HG03139 (cell line): ENCODE measurements at regions not wholly inside any gene's neighbourhood (a gene's known extent, or its start where the extent isn't known, plus 50 kb on each side); places are given as distances from the start of the nearest gene placed in this dataset.
"Not testable (repeated sequence)": the region's sequence is repeated elsewhere in the genome, so short reads cannot be mapped to it uniquely, and the experiment has no call there.

Experiments used
- ATAC-seq: cut with Tn5 transposase; IDR thresholded peaks from one replicate; pipeline ENCODE4 v1.9.1; 2021; ENCODE audit not compliant: unreplicated experiment

DNA sequence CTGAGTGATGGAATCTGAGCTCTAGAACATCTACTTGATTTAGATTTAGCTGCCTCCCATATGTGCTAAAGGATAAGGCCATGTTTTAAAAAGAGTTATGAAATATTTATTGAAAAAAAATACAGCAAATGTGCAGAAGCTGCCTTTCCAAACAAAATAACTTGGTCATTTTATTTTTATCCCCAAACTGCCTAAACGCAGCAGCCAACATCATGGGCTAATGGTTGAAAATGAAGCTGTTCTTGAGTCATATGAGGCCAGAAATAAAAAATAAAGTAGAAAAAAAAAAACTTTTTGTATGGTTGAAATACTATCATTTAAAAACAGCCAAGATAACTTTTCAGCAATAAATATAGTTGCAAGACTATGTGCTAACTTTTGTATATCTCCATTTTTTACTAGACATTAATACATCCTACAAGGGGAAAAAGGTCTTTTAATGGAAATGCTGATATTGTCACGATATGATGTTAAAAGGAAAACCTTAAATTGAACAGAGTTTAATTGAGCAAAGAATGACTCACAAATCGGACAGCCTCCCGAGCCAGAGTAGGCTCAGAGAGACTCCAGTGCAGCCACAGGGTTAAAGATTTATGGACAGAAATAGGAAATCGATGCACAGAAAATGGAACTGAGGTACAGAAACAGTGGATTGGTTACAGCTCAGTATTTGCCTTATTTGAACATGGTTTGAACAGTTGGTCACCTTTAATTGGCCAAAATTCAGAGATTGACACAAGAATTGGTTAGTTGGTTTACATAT lies 305.8 kb downstream of the MDFIC start:
- ATAC-seq: no peak

DNA sequence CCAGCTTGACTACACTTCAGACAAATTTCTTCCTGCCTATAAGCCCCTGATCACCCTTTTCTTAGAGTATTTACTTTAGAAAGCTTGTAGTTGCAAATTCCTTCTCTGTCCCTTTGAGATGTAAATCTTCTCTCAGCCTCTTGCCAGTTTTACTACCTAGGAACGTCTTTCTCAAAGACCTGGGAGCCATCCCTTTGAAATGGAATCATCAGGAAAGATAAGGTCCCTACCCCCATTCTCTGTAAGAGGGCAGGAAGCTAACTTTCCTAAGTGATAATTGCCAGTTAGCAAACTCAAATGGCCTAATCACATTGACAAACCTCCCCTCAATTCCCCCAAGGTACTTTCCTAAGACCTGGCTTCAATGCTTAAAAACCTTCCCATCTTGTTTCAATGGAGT lies 304.5 kb downstream of the MDFIC start:
- ATAC-seq: no peak

DNA sequence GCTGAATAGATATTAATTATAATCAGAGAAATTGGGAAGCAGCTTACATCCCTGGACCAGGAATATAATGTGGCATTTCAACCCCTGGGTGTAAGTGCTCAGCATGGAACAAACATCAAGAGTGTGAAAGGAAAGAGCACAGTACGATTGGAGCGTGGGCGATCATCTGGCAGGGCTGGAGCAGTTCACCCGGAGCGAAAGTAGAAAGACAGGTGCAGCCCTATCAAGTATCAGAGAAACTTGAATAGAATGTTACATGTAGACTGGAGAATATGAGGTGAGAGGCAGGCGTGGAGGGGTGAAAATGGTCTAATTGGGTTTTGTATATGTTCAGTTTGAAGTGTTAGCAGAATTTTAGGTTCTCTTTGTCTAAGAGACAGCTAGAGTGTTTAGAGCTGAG lies 303.0 kb downstream of the MDFIC start:
- no peak for ATAC-seq

DNA sequence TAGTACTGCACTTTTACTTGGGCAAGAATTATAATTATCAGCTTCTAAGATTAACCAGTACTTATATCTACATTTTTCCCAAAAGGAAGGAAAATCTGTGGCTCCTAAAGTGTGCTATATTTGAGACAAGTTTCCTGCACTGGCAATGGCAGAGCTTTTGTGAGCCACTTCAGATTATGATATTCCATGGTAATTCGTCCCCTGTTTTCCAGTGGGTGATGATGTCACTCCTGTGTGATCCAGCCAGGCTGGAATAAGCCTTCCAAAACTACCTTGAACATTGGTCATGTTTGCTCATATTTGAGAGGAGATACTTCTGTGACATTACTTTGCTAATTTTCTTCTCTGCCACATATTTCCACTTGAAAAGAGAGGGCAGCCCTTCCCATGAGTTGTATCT lies 302.1 kb downstream of the MDFIC start:
- ATAC-seq: no peak

DNA sequence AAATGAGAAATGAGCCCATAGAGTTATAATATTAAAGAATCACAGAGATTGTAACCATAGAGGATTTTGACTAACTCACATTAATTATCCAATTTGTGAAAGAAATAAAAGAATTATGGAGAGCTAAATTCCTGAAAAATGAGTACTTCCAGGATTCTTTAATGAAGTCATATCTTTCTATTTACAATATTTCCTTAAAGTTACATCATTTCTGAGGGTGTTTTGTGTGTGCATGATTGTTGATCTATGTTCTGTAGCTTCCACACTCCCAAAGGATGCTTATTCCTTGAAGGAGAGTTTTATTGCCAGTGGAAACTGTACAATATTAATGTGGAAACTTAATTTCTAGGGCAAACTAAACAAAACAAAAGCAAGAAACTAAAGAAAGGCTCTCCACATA lies 299.6 kb downstream of the MDFIC start:
- ATAC-seq: no peak

DNA sequence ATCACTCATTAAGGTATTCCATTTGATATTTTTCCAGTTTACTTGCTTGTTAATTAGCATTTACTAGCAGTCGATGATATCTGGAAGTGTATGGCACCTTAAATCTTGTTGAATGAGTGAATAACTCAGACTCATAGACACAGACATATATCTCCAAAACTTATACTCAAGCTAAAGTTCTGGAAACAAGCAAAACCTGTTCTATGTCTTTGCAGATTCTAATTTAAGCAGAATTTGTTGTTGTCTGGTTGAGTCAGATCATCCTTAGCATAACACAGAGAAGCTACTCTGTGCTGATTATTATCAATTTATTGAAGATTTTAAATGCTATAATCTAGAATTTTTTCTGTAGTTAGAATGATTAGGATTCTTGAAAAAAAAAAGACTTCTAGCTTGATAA lies 296.2 kb downstream of the MDFIC start:
- no peak for ATAC-seq

DNA sequence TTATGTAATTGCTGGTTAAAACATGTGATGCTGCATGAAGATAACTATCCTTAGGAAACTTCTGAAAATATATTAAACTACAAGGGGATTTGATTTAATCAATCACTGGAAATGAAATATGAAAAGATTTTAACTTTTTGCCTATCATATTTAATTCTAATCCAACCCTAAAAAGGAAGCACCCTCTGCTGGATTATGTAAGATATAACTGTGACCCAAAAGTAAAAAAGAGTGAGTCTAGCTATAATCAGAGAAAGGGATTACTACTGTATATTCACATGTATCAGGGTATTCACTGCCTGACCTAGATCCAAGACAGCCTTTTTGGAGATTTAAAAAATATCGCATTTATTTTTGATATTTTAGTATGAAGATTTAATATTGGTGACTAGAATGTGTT lies 295.5 kb downstream of the MDFIC start:
- ATAC-seq: no peak

DNA sequence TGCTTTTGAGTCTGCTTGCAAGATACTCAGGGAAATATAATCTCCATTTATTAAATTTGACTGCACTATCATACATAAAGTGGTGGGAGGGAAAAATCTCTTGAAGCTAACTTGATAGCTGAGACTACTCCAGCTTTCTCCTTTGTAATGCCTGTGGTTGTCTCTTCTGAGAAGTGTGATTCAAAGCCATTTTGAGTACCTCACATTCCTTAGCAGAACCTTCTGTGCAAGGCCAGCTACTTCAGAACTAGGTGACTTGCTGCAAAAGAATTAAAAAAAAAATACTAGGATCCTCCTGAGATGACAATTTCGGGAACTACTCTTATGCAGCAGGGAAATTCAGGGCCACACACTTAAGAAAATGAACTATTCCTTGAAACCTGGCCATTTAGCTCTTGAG lies 294.8 kb downstream of the MDFIC start:
- no peak for ATAC-seq

DNA sequence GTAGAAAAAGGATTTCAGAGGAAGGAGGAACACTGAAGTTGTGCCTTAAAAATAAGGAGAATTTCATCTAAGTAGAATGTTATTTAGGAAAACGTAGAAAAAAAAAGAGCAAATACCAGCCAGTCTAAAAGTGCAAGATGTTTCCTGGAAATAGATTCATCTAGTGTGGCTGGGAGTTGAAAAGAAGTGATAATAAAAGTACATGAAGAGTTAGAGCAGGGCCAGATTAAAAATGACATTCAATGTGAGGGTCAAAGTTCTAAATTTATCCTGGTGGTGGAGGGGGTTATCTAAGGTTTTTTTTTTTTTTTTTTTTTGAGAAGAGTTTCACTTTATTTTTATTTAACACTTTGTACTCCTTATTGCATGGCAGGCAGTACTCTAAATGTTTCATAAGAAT lies 289.3 kb downstream of the MDFIC start:
- ATAC-seq: no peak

GRCh38 chr7:115210552-115210951 lies 288.7 kb downstream of the MDFIC start:
- no peak for ATAC-seq

- no peak for ATAC-seq
Observed at GRCh38 chr7:115208710-115209560, 287.0 kb downstream of the MDFIC start.

- ATAC-seq: not testable (repeated sequence)
Observed at GRCh38 chr7:115206374-115206773, 284.5 kb downstream of the MDFIC start.

GRCh38 chr7:115198143-115198542 lies 276.2 kb downstream of the MDFIC start:
- no peak for ATAC-seq

DNA sequence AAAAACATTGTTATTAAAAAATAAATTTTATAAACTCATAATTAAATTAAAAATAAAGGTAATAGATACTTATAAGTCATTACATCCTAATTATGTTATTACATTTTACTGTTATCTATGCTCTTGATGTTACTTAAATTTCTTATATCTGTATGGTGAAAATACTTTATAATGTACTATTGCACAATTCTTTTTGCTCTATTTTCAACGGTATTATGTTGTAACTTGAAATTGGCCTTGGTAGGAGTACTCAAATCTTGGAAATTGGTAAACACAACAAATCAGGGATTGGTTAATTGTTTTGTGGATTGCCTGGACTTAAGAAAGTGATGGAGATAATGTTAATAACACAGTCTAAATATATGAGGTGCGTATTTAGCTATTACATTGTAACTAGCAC lies 273.3 kb downstream of the MDFIC start:
- no peak for ATAC-seq

- ATAC-seq: no peak
Observed at GRCh38 chr7:115191526-115191925, 269.6 kb downstream of the MDFIC start.

GRCh38 chr7:115183431-115184057 lies 261.6 kb downstream of the MDFIC start:
- no peak for ATAC-seq

DNA sequence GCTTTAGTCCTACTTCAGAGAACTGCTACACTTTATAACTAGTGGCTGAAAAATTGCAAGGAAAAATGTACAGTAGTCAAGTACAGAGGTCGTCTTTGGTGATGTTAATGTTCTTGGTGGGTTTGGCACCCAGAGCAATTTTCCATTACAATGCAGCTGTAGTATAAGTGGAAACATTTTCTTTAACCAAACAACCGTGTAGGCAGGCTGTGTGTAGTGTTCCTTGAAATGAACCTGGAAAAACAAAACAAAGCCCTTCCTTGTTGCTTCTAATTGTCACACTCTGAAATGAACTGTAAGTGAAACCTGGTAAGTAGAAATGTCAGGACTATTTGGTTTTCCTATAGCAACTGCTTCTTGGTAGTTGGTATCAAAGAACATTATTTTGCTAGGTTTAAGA lies 256.9 kb downstream of the MDFIC start:
- no peak for ATAC-seq

GRCh38 chr7:115177823-115178222 lies 255.9 kb downstream of the MDFIC start:
- no peak for ATAC-seq

GRCh38 chr7:115177103-115177502 lies 255.2 kb downstream of the MDFIC start:
- no peak for ATAC-seq

DNA sequence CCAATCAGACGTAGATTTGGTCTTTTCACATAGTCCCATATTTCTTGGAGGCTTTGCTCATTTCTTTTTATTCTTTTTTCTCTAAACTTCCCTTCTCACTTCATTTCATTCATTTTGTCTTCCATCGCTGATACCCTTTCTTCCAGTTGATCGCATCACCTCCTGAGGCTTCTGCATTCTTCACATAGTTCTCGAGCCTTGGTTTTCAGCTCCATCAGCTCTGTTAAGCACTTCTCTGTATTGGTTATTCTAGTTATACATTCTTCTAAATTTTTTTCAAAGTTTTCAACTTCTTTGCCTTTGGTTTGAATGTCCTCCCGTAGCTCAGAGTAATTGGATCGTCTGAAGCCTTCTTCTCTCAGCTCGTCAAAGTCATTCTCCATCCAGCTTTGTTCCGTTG lies 250.5 kb downstream of the MDFIC start:
- ATAC-seq: not testable (repeated sequence)

GRCh38 chr7:115153769-115154477 lies 232.0 kb downstream of the MDFIC start:
- ATAC-seq: no peak
